GM18519 (cell line): ENCODE measurements at regions not wholly inside any gene's neighbourhood (a gene's known extent, or its start where the extent isn't known, plus 50 kb on each side); places are given as distances from the start of the nearest gene placed in this dataset.

Experiments used
- ATAC-seq: cut with Tn5 transposase; IDR thresholded peaks from one replicate; pipeline ENCODE4 v1.9.1; 2021; ENCODE audit warnings: mild to moderate bottlenecking, moderate library complexity; ENCODE audit not compliant: unreplicated experiment, low FRiP score

DNA sequence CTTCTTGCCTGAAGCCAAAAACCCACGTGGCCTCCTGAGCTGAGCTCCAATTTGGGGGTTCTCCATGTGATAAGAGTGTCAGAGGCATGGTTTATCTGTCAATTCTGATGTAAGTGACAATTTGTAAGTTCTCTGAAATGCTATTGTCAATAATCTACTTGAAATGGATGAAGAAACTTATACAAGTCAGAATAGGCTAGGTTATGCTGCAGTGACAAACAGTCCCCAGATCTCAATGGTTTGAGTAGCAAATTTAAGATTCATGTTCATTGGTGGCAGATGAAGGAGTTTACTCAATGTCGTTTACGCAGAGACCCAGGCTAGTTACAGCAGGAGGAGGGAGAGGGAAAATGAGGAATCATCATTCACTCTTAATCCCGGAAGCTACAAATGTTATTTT lies 352.4 kb downstream of the KIF16B start:
- no peak for ATAC-seq

DNA sequence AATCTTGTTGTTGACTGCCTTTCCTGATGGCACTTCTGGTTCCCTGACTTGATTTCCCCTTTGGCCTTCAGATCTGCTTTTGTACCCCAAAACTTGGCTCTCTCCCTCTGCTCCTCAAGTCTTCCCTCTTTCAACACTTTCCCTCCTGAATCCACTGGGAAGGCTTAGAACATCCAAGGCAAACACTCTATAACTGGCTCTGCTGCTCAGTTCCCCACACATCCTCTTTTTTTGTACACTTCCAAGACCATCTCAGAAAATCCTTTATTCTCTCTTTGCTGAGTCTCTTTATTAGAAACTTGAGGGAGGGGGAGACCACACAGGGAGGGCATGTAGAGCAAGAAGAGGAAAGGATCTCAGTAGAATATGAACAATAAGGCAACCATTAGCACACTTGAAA lies 354.1 kb downstream of the KIF16B start:
- ATAC-seq = no peak

DNA sequence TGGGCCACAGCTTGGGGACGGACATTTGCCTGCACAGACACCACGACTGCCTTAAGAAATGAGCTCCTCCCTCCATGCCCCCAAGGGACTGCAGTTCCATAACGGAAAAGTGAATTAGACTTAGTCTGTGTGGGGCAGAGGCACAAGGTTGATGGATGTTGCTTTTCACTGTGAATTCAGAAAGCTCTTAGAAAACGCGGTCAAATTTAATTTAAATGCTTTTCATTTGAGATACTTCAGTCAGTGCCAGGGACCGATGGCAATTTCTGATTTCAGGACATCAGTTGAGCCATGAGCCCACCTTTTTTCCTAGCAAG lies 356.4 kb downstream of the KIF16B start:
- no peak for ATAC-seq

DNA sequence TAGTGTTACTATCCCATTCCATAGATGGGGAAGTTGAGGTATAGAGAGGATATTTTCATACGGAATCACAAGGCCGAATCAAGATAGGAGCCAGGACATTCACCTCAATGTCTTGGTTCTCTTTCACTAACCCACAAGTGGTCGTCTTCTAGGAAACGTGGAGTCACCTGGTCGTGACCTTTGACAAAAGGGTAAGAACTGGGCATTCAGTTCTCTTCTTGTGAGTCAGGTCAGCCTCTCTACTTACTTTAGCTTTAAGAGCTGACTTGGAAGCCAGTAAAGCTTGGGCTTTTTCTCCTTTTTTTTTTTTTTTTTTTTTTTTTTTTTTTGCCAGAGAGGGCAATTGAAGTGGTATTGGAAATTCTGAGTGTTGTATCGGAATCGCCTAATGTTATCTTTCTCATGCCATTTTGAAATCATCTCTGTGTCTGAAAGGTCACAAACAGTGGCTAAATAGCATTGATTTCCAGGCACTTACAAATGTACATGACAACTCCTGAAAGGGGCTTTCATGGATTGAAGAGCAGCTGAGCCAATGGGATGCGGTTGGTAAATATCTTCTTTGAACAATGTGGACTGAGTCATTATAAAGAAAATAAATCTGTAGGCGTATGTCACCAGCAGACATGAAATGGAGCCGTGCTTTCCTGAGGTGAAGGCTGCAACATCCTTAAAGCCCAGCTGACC lies 356.9 kb downstream of the KIF16B start:
- no peak for ATAC-seq

DNA sequence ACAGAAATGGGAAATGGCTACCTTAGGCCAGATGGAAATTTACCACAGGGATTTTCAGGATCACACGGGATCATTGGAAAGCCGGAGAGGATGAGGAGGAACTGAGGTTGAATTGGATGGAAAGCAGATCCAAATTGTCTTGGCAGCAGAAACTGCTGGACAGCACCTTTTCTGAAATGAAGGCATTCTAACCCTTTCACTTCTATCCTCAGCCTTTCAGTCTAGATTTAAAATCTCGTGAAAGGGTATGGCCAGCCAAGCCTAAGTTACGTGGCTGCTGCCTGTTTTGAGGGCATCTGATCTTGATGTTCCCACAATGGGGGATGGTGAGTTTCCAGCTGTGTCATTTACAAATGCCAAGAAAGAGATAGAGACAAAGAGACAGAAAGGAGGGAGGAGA lies 358.2 kb downstream of the KIF16B start:
- no peak for ATAC-seq

DNA sequence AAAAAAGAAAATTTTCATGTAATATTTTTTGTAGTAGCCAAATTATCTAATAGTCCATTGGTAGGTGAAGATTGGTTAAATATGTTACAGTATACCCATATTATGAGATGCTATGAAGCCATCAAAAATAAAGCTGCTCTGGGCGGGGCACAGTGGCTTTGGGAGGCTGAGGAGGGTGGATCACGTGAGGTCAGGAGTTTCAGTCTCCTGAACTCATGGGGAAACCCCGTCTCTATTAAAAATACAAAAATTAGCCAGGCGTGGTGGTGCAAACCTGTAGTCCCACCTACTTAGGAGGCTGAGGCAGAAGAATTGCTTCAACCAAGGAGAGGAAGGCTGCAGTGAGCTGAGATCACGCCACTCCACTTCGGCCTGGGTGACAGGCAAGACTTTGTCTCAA lies 360.5 kb downstream of the KIF16B start:
- no peak for ATAC-seq

DNA sequence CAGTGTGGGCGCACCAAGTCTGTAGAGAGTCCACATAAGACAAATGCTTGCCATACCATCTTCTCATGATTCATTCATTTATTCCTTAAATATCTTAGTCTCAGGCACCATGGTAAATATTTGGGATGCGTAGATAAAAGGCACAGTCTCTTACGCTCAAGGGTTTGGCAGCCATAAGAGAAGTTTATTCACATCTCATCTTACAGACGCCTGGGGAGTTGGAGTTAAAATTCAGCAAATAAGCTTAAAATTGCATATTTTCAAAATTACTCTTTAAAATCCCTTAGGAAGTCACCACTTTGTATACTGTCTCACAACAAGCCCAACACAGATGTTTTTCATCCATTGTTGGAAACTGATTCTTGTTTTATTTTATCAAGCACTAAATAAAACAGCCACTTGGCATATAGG lies 363.3 kb downstream of the KIF16B start:
- ATAC-seq = no peak

DNA sequence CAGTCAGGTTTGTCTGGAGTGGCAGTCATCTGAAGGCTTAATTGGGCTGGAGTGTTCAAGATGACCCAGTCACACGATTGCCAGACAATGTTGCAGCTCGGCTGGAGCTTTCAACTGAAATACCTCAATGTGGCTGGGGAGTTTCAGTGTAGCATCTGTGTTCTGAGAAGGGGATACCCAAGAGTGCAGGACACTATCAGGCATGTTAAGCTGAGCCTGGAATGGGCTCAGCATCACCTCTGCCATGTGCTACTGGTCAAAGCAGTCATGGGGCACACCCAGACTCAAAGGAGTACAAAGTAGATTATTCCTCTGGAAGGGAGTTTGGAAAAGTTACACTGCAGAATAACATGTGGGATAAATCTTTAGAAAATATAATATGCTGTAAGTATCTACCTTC lies 363.9 kb downstream of the KIF16B start:
- no peak for ATAC-seq

DNA sequence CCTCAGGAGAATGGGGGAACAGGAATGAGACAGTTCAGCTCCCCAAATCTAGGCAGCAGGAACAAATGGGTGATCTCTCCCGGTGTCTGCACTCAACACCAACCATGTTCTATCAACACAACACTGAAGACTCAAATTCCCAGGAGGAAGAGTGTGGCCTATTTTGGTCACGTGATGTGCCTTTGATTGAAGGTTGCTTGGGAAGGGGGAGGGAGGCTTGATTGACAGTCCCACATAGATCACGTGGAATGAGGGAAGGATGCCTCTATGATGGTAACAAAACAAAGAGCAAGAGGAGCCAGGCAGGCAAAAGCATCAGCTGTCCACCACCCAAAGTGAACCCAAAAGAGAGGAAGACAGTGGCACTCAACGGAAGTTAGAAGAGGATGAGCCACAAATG lies 364.8 kb downstream of the KIF16B start:
- no peak for ATAC-seq

DNA sequence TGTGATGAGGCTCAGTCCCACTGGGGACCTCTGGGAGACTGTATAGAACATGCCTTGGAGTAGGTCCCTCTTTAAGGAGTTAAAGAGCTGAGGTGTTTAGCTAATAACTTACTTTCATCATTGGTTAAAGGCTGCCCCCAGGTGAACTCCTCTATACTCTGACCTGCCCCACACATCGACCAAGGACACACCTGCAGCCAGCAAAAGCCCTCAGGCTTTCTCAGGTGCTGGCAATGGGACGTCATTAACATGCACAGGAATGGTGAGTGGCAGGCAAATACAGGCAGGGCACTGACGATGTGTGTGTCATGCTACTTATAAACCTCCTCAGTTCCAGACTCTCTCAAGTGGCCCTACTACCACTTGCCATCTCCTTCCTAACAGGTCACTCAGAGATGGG lies 366.4 kb downstream of the KIF16B start:
- no peak for ATAC-seq

DNA sequence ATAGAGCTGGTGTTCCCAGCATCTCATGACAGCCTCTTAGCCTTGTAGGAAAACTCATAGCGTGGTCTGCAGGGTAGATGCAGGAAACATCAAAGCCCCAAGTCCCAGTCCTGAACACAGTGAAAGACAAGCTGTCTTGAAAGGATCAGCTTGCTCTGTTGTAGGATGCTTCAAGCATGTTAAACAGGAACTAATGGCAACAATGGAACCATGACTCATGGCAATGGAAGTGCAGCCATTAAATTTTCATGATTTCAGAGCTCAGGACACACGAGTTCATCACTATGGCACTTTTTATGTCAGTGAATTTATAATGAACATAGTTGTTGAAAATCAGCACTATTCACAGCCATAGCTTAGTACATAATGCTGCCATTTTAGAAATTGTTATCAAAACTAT lies 367.7 kb downstream of the KIF16B start:
- ATAC-seq = no peak

DNA sequence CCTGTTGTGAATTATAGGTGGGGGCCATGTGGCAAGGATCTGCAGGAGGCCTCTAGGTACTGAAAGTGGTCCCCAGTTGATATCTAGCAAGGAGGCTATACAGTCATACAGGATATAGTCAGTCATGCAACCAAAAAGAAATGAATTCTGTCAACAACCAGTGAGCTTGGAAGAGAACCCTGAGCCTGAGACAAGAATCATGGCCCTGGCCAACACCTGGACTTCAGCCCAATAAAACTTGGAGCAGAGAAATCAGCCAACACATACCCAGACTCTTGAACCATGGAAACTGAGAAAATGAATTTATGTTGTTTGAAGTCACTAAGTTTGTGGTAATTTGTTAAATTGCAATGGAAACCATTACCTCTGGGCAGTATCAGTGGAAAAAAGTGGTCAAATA lies 370.2 kb downstream of the KIF16B start:
- ATAC-seq = no peak

DNA sequence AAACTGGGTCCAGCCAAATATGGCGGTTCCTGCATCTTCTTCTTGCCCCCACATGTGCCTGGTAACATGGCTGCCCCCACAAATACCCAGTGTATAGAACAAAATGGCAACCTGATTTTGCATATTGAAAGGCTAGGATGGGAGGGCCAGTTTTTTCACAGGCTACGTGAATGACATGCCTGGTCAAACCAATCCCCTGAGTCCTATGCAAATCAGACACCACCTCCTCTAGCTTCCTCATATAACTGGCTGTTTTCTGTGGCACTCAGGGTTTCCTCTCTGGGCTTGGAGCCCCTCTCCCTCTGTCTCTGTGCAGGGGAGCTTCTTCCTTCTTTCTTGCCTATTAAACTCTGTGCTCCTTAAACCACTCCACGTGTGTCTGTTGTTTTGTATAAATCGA lies 372.1 kb downstream of the KIF16B start:
- no peak for ATAC-seq

DNA sequence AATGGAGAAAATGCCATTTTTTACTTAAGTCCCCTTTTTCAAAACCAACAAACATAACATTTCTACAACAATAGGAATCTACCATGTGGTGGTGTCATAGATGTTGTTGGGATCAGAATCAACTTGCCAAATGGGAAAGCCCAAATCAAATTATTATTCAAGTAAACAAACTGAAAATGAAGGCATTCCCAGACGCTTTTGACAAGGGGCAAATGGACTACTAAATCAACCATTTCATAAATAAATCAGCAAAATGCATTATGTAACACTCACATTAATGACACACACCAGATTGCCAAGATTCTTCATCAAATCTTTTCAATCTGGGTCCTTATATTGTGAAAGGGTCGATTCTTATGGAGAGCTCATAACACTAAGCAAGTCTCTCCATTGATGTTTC lies 375.6 kb downstream of the KIF16B start:
- no peak for ATAC-seq

DNA sequence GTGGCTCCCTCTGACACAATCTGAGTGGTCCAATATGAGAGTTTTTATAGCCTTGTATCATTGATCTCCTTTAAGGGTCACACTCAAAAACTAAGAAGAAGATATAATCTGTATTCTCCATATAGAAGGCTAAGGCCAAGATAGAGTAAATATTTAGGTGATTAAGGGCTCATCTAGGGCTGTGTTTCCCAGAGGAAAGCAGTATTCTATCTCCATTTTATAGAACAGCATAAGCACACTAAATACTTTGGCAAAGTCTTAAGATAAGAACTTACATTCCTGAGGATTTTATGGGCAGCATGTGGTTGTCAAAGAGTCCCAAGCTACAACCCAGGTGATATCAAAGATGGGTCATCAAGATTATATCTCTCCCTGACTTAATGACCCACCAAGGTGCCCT lies 377.6 kb downstream of the KIF16B start:
- no peak for ATAC-seq

DNA sequence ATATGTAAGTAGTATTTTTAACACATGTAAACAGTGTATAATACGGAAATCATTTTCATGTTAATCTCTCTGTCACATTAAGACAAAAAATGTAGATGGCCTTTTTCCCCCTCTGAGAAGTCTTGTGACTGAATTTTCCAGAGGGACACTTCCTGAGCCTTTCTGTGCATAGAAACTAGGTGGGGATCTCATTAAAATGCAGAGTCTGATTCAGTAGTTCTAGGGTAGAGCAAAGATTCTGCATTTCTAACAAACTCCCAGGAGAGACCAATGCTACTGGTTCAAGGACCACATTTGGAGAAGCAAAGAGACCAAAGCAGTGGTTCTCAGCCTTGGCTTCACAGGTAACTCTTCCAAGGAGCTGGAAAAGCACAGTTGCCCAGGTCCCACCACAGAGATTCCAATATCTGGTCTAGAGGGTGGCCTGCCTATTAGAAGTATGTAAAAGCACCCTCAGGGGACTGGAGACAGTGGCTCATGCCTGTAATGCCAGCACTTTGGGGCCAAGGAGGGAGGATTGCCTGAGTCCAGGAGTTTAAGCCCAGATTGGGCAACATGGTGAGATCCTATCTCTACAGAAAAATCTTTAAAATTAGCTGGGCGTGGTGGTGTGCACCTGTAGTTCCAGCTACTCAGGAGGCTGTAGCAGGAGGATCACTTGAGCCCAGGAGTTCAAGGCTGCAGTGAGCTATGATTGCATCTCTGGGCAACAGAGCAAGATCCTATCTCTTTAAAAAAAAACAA lies 378.5 kb downstream of the KIF16B start:
- ATAC-seq = no peak

DNA sequence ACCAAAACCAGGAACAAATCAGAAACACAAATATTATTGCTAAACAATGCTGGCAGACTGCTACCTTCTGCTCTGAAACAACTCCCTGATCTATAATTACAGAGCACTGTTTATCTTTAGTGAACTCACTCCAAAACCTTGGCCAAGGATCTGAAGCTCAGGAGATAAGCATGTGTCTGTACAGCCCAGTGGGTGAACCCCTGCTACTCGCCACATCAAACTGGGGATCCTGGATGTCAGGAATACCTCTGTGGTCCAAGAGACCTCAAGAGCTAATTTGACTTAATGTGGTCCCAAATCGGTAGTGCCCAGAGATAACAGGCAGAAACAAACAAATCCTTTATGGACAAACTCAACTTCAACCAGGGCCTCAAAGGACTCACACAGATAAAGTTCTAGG lies 381.8 kb downstream of the KIF16B start:
- ATAC-seq = no peak

DNA sequence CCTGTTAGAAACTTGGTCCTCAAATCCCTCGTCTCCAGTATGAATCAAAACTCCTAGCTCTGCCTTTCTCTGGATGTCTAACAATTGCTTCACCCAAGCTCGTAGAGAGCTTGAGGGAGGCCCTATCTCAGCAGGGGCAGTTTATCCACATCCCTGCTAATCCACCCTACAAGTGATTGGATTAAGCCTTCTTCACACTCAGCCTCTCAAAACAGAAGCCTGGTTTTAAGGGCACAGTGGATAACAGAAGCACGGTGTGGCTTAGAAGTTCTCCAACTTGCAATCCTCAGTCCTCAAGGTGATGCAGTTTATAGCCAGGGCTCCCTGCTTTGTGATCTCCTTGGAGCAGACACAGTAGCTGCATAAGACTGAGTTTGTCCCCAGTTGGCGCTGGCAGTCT lies 383.9 kb downstream of the KIF16B start:
- ATAC-seq = no peak

DNA sequence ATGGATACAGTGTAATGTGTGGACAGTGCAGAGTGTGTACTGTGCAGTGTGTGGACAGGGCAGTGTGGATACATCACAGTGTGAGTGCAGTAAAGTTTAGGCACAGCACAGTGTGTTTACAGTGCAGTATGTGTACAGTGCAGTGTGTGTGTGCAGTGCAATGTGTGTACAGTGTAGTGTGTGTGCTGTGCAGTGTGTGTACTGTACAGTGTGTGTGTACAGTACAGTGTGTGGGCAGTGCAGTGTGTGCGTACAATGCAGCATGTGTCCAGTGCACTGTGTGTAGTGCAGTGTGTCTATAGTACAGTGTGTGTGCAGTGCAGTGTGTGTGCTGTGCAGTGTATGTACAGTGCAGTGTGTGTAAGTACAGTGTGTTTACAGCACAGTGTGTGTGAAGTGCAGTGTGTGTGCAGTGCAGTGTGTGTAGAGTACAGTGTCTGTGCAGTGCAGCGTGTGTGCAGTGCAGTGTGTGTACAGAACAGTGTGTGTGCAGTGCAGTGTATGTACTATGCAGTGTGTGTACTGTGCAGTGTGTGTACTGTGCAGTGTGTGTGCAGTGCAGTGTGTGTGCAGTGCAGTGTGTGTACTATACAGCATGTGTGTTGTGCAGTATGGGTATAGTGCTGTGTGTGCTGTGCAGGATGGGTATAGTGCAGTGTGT lies 385.2 kb downstream of the KIF16B start:
- ATAC-seq = no peak

DNA sequence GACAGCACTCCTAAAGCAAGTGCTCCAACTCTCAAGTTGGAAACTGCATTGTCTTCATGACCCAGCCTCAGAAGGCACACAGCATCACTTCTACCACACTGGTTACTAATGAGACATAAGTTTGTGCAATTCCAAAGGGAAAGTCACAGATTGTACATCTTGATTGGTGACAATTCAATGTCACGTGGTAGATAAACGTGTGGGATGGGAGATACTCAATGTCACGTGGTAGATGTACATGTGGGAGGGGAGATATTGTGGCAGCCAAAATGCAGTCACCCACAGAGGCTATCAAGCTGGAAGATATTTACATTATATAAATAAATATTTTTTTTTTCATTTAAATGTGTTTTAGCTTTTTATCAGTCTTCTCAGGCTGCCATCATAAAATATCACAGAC lies 393.3 kb downstream of the KIF16B start:
- ATAC-seq = no peak

DNA sequence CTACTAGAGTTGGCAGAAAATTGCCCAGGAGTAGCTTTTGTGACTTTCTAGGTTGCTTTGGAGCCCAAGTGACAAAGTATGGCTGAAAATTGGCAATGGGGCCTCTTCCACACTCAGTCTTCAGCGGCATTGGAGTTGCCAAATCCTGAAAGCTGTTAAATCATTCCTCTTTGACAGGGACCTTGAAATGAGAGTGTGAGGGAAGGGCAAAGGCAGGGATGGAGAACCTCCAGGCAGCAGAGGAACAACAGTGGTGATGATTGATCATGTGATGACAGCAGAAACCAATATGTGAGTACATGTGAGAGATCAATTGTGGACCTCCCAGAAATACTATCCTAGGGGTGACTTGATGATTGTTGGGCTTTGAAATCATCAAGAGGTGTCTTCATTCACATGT lies 393.9 kb downstream of the KIF16B start:
- no peak for ATAC-seq

DNA sequence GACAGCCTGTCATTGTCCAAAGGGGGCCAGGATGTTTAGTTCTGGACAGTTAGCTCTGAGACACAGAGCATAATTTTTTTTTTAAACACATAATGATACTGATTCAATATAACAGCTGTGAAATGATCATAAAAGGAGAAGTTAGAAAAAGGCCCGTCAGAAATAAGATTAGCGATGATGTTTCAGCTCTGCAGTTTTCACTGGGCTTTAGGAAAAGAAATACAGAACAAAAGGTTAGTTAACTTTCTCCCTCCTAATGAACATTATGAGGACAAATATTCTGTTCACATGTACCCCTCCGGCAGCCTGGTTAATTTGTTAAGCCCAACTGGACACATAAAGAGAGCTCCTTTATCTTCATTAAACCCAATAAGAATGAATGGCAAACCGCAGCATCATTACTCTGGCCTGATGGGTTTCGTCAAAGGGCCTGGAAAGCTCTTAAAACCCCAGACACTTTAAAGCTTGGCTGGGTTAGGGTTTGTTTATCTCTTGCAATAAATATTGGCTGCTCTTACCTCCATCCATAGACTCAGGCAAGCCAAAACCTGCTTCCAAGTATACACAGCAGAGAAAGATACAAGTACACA lies 394.6 kb downstream of the KIF16B start:
- ATAC-seq = no peak
